K562 (cell line): ENCODE measurements at regions not wholly inside any gene's neighbourhood (a gene's known extent, or its start where the extent isn't known, plus 50 kb on each side); places are given as distances from the start of the nearest gene placed in this dataset.

Experiments used
- ATAC-seq: fragments of 200-7000 bp; cut with Tn5 transposase; 3 replicates; pipeline ENCODE4 v1.9.1; 2020; ENCODE audit warnings: moderate library complexity
- BruUV-seq: library from RNA; stranded (reverse); fragments of 400-500 nt; replicated peaks from 2 replicates; lab custom pipeline; 2021; lab: Mats Ljungman, UMichigan
- CTCF ChIA-PET: fragments of 300-600 bp; formaldehyde crosslinking; extraction: SDS; loops from one replicate; lab custom pipeline; 2021; ENCODE audit warnings: low intra/inter-chr PET ratio; lab: Yijun Ruan, JAX
- POLR2A ChIA-PET: fragments of 300-600, 350-650 bp; sonication (Branson Sonifier 250); formaldehyde crosslinking; extraction: SDS; loops from one replicate; lab custom pipeline; 2021; ENCODE audit warnings: antibody characterized with exemption, inconsistent platforms; lab: Yijun Ruan, JAX
- DNase-seq, 4 experiments: peaks; one replicate each; pipeline versions ENCODE4 v3.0.0 to v3.0.0-alpha.2; 2011 to 2018; ENCODE audit warnings: low spot score in 3 of 4, mixed read lengths in 3 of 4; ENCODE audit errors: extremely low read depth in 1 of 4
- FAIRE-seq: peaks from 2 replicates; lab custom pipeline; 2011; peaks lifted over from hg19 to GRCh38; lab: Jason Lieb, UNC
- H2AFZ ChIP-seq: 2 replicates; pipeline ENCODE4 v1.6.0; 2011; ENCODE audit warnings: low read depth, low read length, control low read depth, inconsistent platforms
- H3K27ac ChIP-seq: fragments of 200-600 bp; 3 replicates; pipeline ENCODE4 v1.8.0; 2011; ENCODE audit warnings: low read depth, mild to moderate bottlenecking, control low read depth, inconsistent platforms, low read length, moderate library complexity, mixed read lengths; ENCODE audit errors: extremely low read depth
- H3K27me3 ChIP-seq, 2 experiments: fragments of 300-600 bp in 1 of 2; 2 replicates in 1 of 2; 3 replicates in 1 of 2; pipeline versions ENCODE4 v1.6.0 to v1.8.0; 2011; ENCODE audit warnings: inconsistent platforms in 2 of 2, low read length in 2 of 2, mild to moderate bottlenecking in 1 of 2, mixed read lengths in 1 of 2, moderate library complexity in 1 of 2; ENCODE audit not compliant: control insufficient read depth in 2 of 2, insufficient read depth in 2 of 2
- H3K36me3 ChIP-seq: fragments of 300-600 bp; 3 replicates; pipeline ENCODE4 v1.8.0; 2011; ENCODE audit warnings: mild to moderate bottlenecking, low read length, inconsistent platforms; ENCODE audit not compliant: control insufficient read depth, insufficient read depth
- H3K4me1 ChIP-seq, 2 experiments: fragments of 200-600 bp in 1 of 2; replicated peaks in 1 of 2; 2 replicates in 1 of 2; 3 replicates in 1 of 2; pipeline versions ENCODE4 v1.5.1 to v1.8.0; 2011; ENCODE audit warnings: inconsistent platforms in 2 of 2, low read length in 2 of 2, mild to moderate bottlenecking in 1 of 2, mixed read lengths in 1 of 2, moderate library complexity in 1 of 2; ENCODE audit not compliant: control insufficient read depth in 2 of 2, insufficient read depth in 2 of 2
- H3K4me2 ChIP-seq: 2 replicates; pipeline ENCODE4 v1.6.1; 2011; ENCODE audit warnings: low read length, control low read depth, inconsistent platforms, mixed read lengths; ENCODE audit not compliant: insufficient read depth
- H3K4me3 ChIP-seq: fragments of 200-600 bp; sonication (generic), shearing (Covaris generic); 2 replicates; pipeline ENCODE4 v1.5.1; 2016; ENCODE audit warnings: control low read depth, inconsistent platforms
- H3K79me2 ChIP-seq: fragments of 200-600 bp; 3 replicates; pipeline ENCODE4 v1.8.0; 2011; ENCODE audit warnings: low read length, inconsistent platforms; ENCODE audit not compliant: control insufficient read depth, insufficient read depth
- H3K9ac ChIP-seq, 2 experiments: 2 replicates each; pipeline versions ENCODE4 v1.6.0 to v1.6.1; 2011; ENCODE audit warnings: low read depth in 2 of 2, low read length in 2 of 2, control low read depth in 1 of 2, inconsistent platforms in 1 of 2, mild to moderate bottlenecking in 1 of 2, mixed read lengths in 1 of 2; ENCODE audit not compliant: insufficient read depth in 1 of 2
- H3K9me1 ChIP-seq: one replicate; pipeline ENCODE4 v1.6.0; 2011; ENCODE audit warnings: inconsistent platforms, mild to moderate bottlenecking, low read length, moderate library complexity; ENCODE audit not compliant: control insufficient read depth, insufficient read depth
- H3K9me3 ChIP-seq: replicated peaks from 2 replicates; pipeline ENCODE4 v1.5.1; 2011; ENCODE audit warnings: low read depth, low read length, inconsistent platforms; ENCODE audit not compliant: control insufficient read depth, insufficient read depth
- H4K20me1 ChIP-seq: replicated peaks from 2 replicates; pipeline ENCODE4 v1.6.1; 2011; ENCODE audit warnings: low read length, inconsistent platforms, mixed read lengths; ENCODE audit not compliant: control insufficient read depth, insufficient read depth
- CGGBP1 ChIP-seq: fragments of 250-450 bp; sonication (Bioruptor Pico); IDR thresholded peaks from 2 replicates; pipeline ENCODE4 v1.9.0; 2021; ENCODE audit warnings: mild to moderate bottlenecking
- CLOCK ChIP-seq: fragments of 250-450 bp; sonication (Bioruptor Pico); IDR thresholded peaks from 2 replicates; pipeline ENCODE4 v1.4.0; 2020; ENCODE audit warnings: mild to moderate bottlenecking, moderate library complexity, borderline replicate concordance
- RBM25 ChIP-seq: fragments of 200-400 bp; formaldehyde crosslinking; IDR thresholded peaks from 2 replicates; pipeline ENCODE4 v1.6.1; 2018; ENCODE audit warnings: low read length, low read depth, moderate library complexity; ENCODE audit not compliant: severe bottlenecking
- ZFP30 ChIP-seq: fragments of 250-450 bp; sonication (Bioruptor Pico); IDR thresholded peaks from 2 replicates; pipeline ENCODE4 v1.8.0; 2022; ENCODE audit warnings: moderate library complexity, mild to moderate bottlenecking, inconsistent platforms, borderline replicate concordance
- WGBS: fragments of 100-300 bp; shearing (Covaris generic); methylation state at CpG from one replicate; pipeline ENCODE4 v1.1.6; 2016; ENCODE audit warnings: low coverage, mixed read lengths; ENCODE audit not compliant: insufficient coverage; ENCODE audit errors: missing lambda C conversion rate; 5-methylcytosine and 5-hydroxymethylcytosine counted together
- in situ Hi-C: fragments of 300-500 bp; cut with MboI; formaldehyde crosslinking; loops from 4 replicates; pipeline ENCODE4 v1.15.0; 2018; ENCODE audit warnings: inconsistent platforms, mixed read lengths
- intact Hi-C: fragments of 100-400 bp; cut with micrococcal nuclease; formaldehyde crosslinking; loops from 2 replicates; pipeline ENCODE4 v1.14.2; 2022

GRCh38 chr16:86709103-86709502 is 130.8 kb downstream of the FOXL1 start:
- WGBS, result 0% methylated on average over 3 of the region's 3 CpGs
- intact Hi-C loops, result no loop called here
- CTCF ChIA-PET, result no interaction called here

More at GRCh38 chr16:86709103-86709502, 130.8 kb downstream of the FOXL1 start:
- peaks cover 0 to 5% of the 10 kb centered on the region in 2 experiments; a peak in 2 of 5 replicates for H3K4me1 ChIP-seq
- no peaks in the 10 kb centered on the region for H3K9me1 ChIP-seq
- FAIRE-seq, result no peak
- no peaks in the 10 kb centered on the region for H3K36me3 ChIP-seq
- no peaks in the 10 kb centered on the region; the same call in 1 of the 2 replicates for H4K20me1 ChIP-seq
- H3K4me3 ChIP-seq, result no peak overlapping the region
- peaks cover 20 to 85% of the 10 kb centered on the region in 2 experiments; a peak in 4 of 5 replicates for H3K27me3 ChIP-seq
- H3K27ac ChIP-seq, result no peak overlapping the region
- no peak for DNase-seq
- in situ Hi-C loops, result no loop called here
- no peak overlapping the region for H3K9ac ChIP-seq
- POLR2A ChIA-PET, result interaction anchor here (0.5 to 0.6 kb wide), 2 partner anchors 52 to 472 kb away, joined by 3 read pairs; no protein-coding TSS in a partner anchor
- no TSS peak for BruUV-seq
- TF ChIP-seq RBM25 (peak; percentile 90), CGGBP1 (CRISPR knock-in tag) (no peak), ZFP30 (no peak), CLOCK (no peak)
- TF ChIP-seq, all 486 proteins: peak for 1
- Histone ChIP-seq H3K4me2 (no peak overlapping the region), H3K79me2 (no peaks in the 10 kb centered on the region), H2AFZ (no peak overlapping the region), H3K9me3 (no peaks in the 10 kb centered on the region)
- no peak for ATAC-seq
